ENCODE measurements at regions not wholly inside any gene's neighbourhood (a gene's known extent, or its start where the extent isn't known, plus 50 kb on each side); places are given as distances from the start of the nearest gene placed in this dataset.
A peak's percentile ranks its signal among the peaks of the same experiment; 100 is the strongest.
"Not testable (repeated sequence)": the region's sequence is repeated elsewhere in the genome, so short reads cannot be mapped to it uniquely, and the experiment has no call there.

GRCh38 chr20:29884322-29884721 is 1373.1 kb upstream of the DEFB115 start:
- not testable (repeated sequence) for DNase-seq; ATAC-seq; H3K4me3 ChIP-seq (ENCODE audit: low read length); H3K27me3 ChIP-seq (ENCODE audit: control insufficient read depth, insufficient read depth); H3K27ac ChIP-seq (ENCODE audit: low read length); H3K9me3 ChIP-seq (ENCODE audit: control insufficient read depth, low read length); H3K4me1 ChIP-seq (ENCODE audit: control insufficient read depth, insufficient read depth, low read length)
- intact Hi-C loops (cut with DNase I): loop anchor here in 1 of 4 donors (5.0 kb wide), 1 partner anchor 772 kb away; no protein-coding TSS in a partner anchor
- WGBS: 64% methylated on average over 3 of the region's 3 CpGs

- intact Hi-C loops (cut with DNase I); H3K4me3 ChIP-seq (ENCODE audit: low read length); H3K27me3 ChIP-seq (ENCODE audit: control insufficient read depth, insufficient read depth); H3K4me1 ChIP-seq (ENCODE audit: control insufficient read depth, insufficient read depth, low read length); DNase-seq; H3K9me3 ChIP-seq (ENCODE audit: control insufficient read depth, low read length); H3K27ac ChIP-seq (ENCODE audit: low read length): not testable (repeated sequence)
- peak in 1 of 2 donors; percentile 43 for ATAC-seq
- WGBS: 57% methylated on average over 2 of the region's 3 CpGs
These were observed 1371.9 kb upstream of the DEFB115 start for GRCh38 chr20:29885282-29886185.

GRCh38 chr20:29891555-29891954 is 1365.9 kb upstream of the DEFB115 start:
- intact Hi-C loops (cut with DNase I); H3K4me3 ChIP-seq (ENCODE audit: low read length); DNase-seq; H3K27ac ChIP-seq (ENCODE audit: low read length); H3K27me3 ChIP-seq (ENCODE audit: control insufficient read depth, insufficient read depth); H3K4me1 ChIP-seq (ENCODE audit: control insufficient read depth, insufficient read depth, low read length); H3K9me3 ChIP-seq (ENCODE audit: control insufficient read depth, low read length); ATAC-seq: not testable (repeated sequence)
- WGBS: 86% methylated on average over 5 of the region's 5 CpGs
